ENCODE measurements at regions not wholly inside any gene's neighbourhood (a gene's known extent, or its start where the extent isn't known, plus 50 kb on each side); places are given as distances from the start of the nearest gene placed in this dataset.

GRCh38 chr9:78549711-78550110 lies 252.8 kb downstream of the PSAT1 start:
- no TSS peak for BruUV-seq (replicated peaks)
- ChIA-PET POLR2A (ENCODE audit: low non-redundant PET) (no interaction called here), CTCF (no interaction called here)
- no peak for TF ChIP-seq EZH2 (IDR thresholded peaks at IDR 0.05; ENCODE audit: borderline replicate concordance, low read depth, low read length, poor library complexity, severe bottlenecking)
- TF ChIP-seq CTCF (conservative IDR thresholded peaks at IDR 0.05; ENCODE audit: low read depth, low read length), result no peak
- no peak overlapping the region for H3K4me3 ChIP-seq (ENCODE audit: low read depth, low read length, poor library complexity, severe bottlenecking)
- intact Hi-C loops (cut with micrococcal nuclease; ENCODE audit: unreplicated experiment), result no loop called here
- no peak for DNase-seq (ENCODE audit: low spot score)
- H3K36me3 ChIP-seq (ENCODE audit: insufficient read depth, low read length, poor library complexity, severe bottlenecking), result no peaks in the 10 kb centered on the region
- H3K27ac ChIP-seq (ENCODE audit: low read depth, low read length, poor library complexity, severe bottlenecking), result no peak overlapping the region
- no peaks in the 10 kb centered on the region for H3K4me1 ChIP-seq (ENCODE audit: insufficient read depth, low read length, poor library complexity, severe bottlenecking)
- no peaks in the 10 kb centered on the region for H3K9me3 ChIP-seq (ENCODE audit: low read depth, low read length, poor library complexity, severe bottlenecking)
- peaks cover 8% of the 10 kb centered on the region for H3K27me3 ChIP-seq (replicated peaks; ENCODE audit: insufficient read depth, low read depth, low read length, poor library complexity)

GRCh38 chr9:78552802-78553201 lies 255.9 kb downstream of the PSAT1 start:
- intact Hi-C loops (cut with micrococcal nuclease; ENCODE audit: unreplicated experiment), result no loop called here
- Histone ChIP-seq H3K36me3 (ENCODE audit: insufficient read depth, low read length, poor library complexity, severe bottlenecking) (no peaks in the 10 kb centered on the region), H3K4me3 (ENCODE audit: low read depth, low read length, poor library complexity, severe bottlenecking) (no peak overlapping the region), H3K4me1 (ENCODE audit: insufficient read depth, low read length, poor library complexity, severe bottlenecking) (no peaks in the 10 kb centered on the region), H3K9me3 (ENCODE audit: low read depth, low read length, poor library complexity, severe bottlenecking) (no peaks in the 10 kb centered on the region), H3K27me3 (replicated peaks; ENCODE audit: insufficient read depth, low read depth, low read length, poor library complexity) (peaks cover 18% of the 10 kb centered on the region), H3K27ac (ENCODE audit: low read depth, low read length, poor library complexity, severe bottlenecking) (no peak overlapping the region)
- DNase-seq (ENCODE audit: low spot score), result no peak
- ChIA-PET CTCF (no interaction called here), POLR2A (ENCODE audit: low non-redundant PET) (no interaction called here)
- TF ChIP-seq CTCF (conservative IDR thresholded peaks at IDR 0.05; ENCODE audit: low read depth, low read length) (no peak), EZH2 (IDR thresholded peaks at IDR 0.05; ENCODE audit: borderline replicate concordance, low read depth, low read length, poor library complexity, severe bottlenecking) (no peak)
- BruUV-seq (replicated peaks), result no TSS peak

- intact Hi-C loops (cut with micrococcal nuclease; ENCODE audit: unreplicated experiment), result no loop called here
- ChIA-PET CTCF (no interaction called here), POLR2A (ENCODE audit: low non-redundant PET) (no interaction called here)
- DNase-seq (ENCODE audit: low spot score), result no peak
- H3K9me3 ChIP-seq (ENCODE audit: low read depth, low read length, poor library complexity, severe bottlenecking), result no peaks in the 10 kb centered on the region
- TF ChIP-seq EZH2 (IDR thresholded peaks at IDR 0.05; ENCODE audit: borderline replicate concordance, low read depth, low read length, poor library complexity, severe bottlenecking), result no peak
- TF ChIP-seq CTCF (conservative IDR thresholded peaks at IDR 0.05; ENCODE audit: low read depth, low read length), result no peak
- H3K4me3 ChIP-seq (ENCODE audit: low read depth, low read length, poor library complexity, severe bottlenecking), result no peak overlapping the region
- no TSS peak for BruUV-seq (replicated peaks)
- no peak overlapping the region for H3K27ac ChIP-seq (ENCODE audit: low read depth, low read length, poor library complexity, severe bottlenecking)
- no peaks in the 10 kb centered on the region for H3K36me3 ChIP-seq (ENCODE audit: insufficient read depth, low read length, poor library complexity, severe bottlenecking)
- peaks cover 42% of the 10 kb centered on the region for H3K27me3 ChIP-seq (replicated peaks; ENCODE audit: insufficient read depth, low read depth, low read length, poor library complexity)
- no peaks in the 10 kb centered on the region for H3K4me1 ChIP-seq (ENCODE audit: insufficient read depth, low read length, poor library complexity, severe bottlenecking)
These were observed 260.6 kb downstream of the PSAT1 start for GRCh38 chr9:78557540-78557939.

All from A673 (cell line).